Loucy (cell line): ENCODE measurements at regions not wholly inside any gene's neighbourhood (a gene's known extent, or its start where the extent isn't known, plus 50 kb on each side); places are given as distances from the start of the nearest gene placed in this dataset.

Source experiments
- H2AFZ ChIP-seq: fragments of 200-600 bp; sonication (generic); 2 replicates; pipeline ENCODE4 v1.6.0; 2016; ENCODE audit warnings: antibody characterized with exemption, mild to moderate bottlenecking, low read length, moderate library complexity
- H3F3A ChIP-seq: fragments of 200-600 bp; 2 replicates; pipeline ENCODE4 v1.6.0; 2016; ENCODE audit warnings: antibody characterized with exemption, low read depth, mild to moderate bottlenecking
- H3K27me3 ChIP-seq: fragments of 200-600 bp; sonication (generic); 2 replicates; pipeline ENCODE4 v1.6.1; 2014; ENCODE audit warnings: low read length, mild to moderate bottlenecking; ENCODE audit not compliant: insufficient read depth, poor library complexity, severe bottlenecking
- H3K36me3 ChIP-seq: fragments of 200-600 bp; sonication (generic); 2 replicates; pipeline ENCODE4 v1.6.1; 2016; ENCODE audit warnings: low read length; ENCODE audit not compliant: insufficient read depth
- H3K4me1 ChIP-seq: fragments of 200-600 bp; sonication (generic); 2 replicates; pipeline ENCODE4 v1.5.1; 2014; ENCODE audit warnings: low read length, mild to moderate bottlenecking; ENCODE audit not compliant: insufficient read depth, poor library complexity, severe bottlenecking
- H3K4me2 ChIP-seq: fragments of 200-600 bp; sonication (generic); 2 replicates; pipeline ENCODE4 v1.6.0; 2014; ENCODE audit warnings: antibody characterized with exemption, low read length, low read depth, mild to moderate bottlenecking; ENCODE audit not compliant: poor library complexity, severe bottlenecking
- H3K4me3 ChIP-seq: fragments of 200-600 bp; sonication (generic); 2 replicates; pipeline ENCODE4 v1.5.1; 2014; ENCODE audit warnings: low read length, mild to moderate bottlenecking, mixed read lengths; ENCODE audit not compliant: poor library complexity, severe bottlenecking
- H3K79me2 ChIP-seq: fragments of 200-600 bp; sonication (generic); 2 replicates; pipeline ENCODE4 v1.6.1; 2014; ENCODE audit warnings: low read length; ENCODE audit not compliant: insufficient read depth
- H3K9ac ChIP-seq: fragments of 200-600 bp; sonication (generic); 2 replicates; pipeline ENCODE4 v1.6.0; 2014; ENCODE audit warnings: mild to moderate bottlenecking, low read depth, low read length, moderate library complexity; ENCODE audit not compliant: poor library complexity, severe bottlenecking
- H3K9me2 ChIP-seq: fragments of 200-600 bp; sonication (generic); replicated peaks from 2 replicates; pipeline ENCODE4 v1.6.1; 2016; ENCODE audit warnings: low read depth, low read length, mixed read lengths
- H3K9me3 ChIP-seq: fragments of 200-600 bp; sonication (generic); 2 replicates; pipeline ENCODE4 v1.6.1; 2014; ENCODE audit warnings: mild to moderate bottlenecking, antibody characterized with exemption, low read length, low read depth; ENCODE audit not compliant: insufficient read depth
- H4K20me1 ChIP-seq: fragments of 200-600 bp; sonication (generic); 2 replicates; pipeline ENCODE4 v1.6.0; 2014; ENCODE audit warnings: antibody characterized with exemption, low read length, mild to moderate bottlenecking; ENCODE audit not compliant: insufficient read depth, poor library complexity, severe bottlenecking
- CTCF ChIP-seq: fragments of 200-600 bp; sonication (generic); conservative IDR thresholded peaks from 2 replicates; pipeline ENCODE4 v1.5.1; 2014; ENCODE audit warnings: mild to moderate bottlenecking, antibody characterized with exemption, low read length
- EZH2phosphoT487 ChIP-seq: fragments of 200-600 bp; IDR thresholded peaks from 2 replicates; pipeline ENCODE4 v1.6.1; 2018; ENCODE audit warnings: antibody characterized with exemption, mild to moderate bottlenecking, moderate library complexity, borderline replicate concordance

- TF ChIP-seq CTCF (no peak), EZH2phosphoT487 (no peak)
- H3K4me3 ChIP-seq, result no peak overlapping the region
- H3K27me3 ChIP-seq, result no peaks in the 10 kb centered on the region
- no peak overlapping the region for H3K4me2 ChIP-seq
- H3K4me1 ChIP-seq, result no peaks in the 10 kb centered on the region
- H3F3A ChIP-seq, result no peaks in the 10 kb centered on the region
- no peaks in the 10 kb centered on the region for H3K9me3 ChIP-seq
- H3K9me2 ChIP-seq, result no peaks in the 10 kb centered on the region
- no peaks in the 10 kb centered on the region for H3K36me3 ChIP-seq
- H3K79me2 ChIP-seq, result no peaks in the 10 kb centered on the region
- H4K20me1 ChIP-seq, result no peaks in the 10 kb centered on the region
- H2AFZ ChIP-seq, result no peak overlapping the region
- no peak overlapping the region for H3K9ac ChIP-seq
Observed at GRCh38 chr3:13207578-13207922, 134.3 kb upstream of the IQSEC1 start.

GRCh38 chr3:13206799-13207577, 133.8 kb upstream of the IQSEC1 start:
- TF ChIP-seq CTCF (no peak), EZH2phosphoT487 (no peak)
- Histone ChIP-seq H3K79me2 (no peaks in the 10 kb centered on the region), H3K9me3 (no peaks in the 10 kb centered on the region), H2AFZ (no peak overlapping the region), H3K9ac (no peak overlapping the region), H3K36me3 (no peaks in the 10 kb centered on the region), H3K4me1 (no peaks in the 10 kb centered on the region), H3K9me2 (no peaks in the 10 kb centered on the region), H4K20me1 (no peaks in the 10 kb centered on the region), H3K4me3 (no peak overlapping the region), H3K4me2 (no peak overlapping the region), H3F3A (no peaks in the 10 kb centered on the region), H3K27me3 (no peaks in the 10 kb centered on the region)

- no peaks in the 10 kb centered on the region for H3K9me3 ChIP-seq
- no peaks in the 10 kb centered on the region for H4K20me1 ChIP-seq
- no peaks in the 10 kb centered on the region for H3K36me3 ChIP-seq
- no peak overlapping the region for H2AFZ ChIP-seq
- TF ChIP-seq EZH2phosphoT487, result no peak
- TF ChIP-seq CTCF, result no peak
- H3K4me2 ChIP-seq, result no peak overlapping the region
- H3K27me3 ChIP-seq, result no peaks in the 10 kb centered on the region
- H3K9ac ChIP-seq, result no peak overlapping the region
- no peaks in the 10 kb centered on the region for H3K9me2 ChIP-seq
- no peaks in the 10 kb centered on the region for H3K79me2 ChIP-seq
- H3K4me3 ChIP-seq, result no peak overlapping the region
- H3K4me1 ChIP-seq, result no peaks in the 10 kb centered on the region
- no peaks in the 10 kb centered on the region for H3F3A ChIP-seq
Observed at GRCh38 chr3:13205567-13206143, 132.4 kb upstream of the IQSEC1 start.
